HG03378 (cell line): ENCODE measurements at regions not wholly inside any gene's neighbourhood (a gene's known extent, or its start where the extent isn't known, plus 50 kb on each side); places are given as distances from the start of the nearest gene placed in this dataset.
A peak's percentile ranks its signal among the peaks of the same experiment; 100 is the strongest.

Source experiments
- ATAC-seq: cut with Tn5 transposase; IDR thresholded peaks from one replicate; pipeline ENCODE4 v1.9.1; 2021; ENCODE audit warnings: mild to moderate bottlenecking, moderate library complexity; ENCODE audit not compliant: unreplicated experiment

GRCh38 chr13:110965038-110965754 lies 50.3 kb upstream of the ANKRD10 start:
- peak; percentile 99 for ATAC-seq
